ENCODE measurements at regions not wholly inside any gene's neighbourhood (a gene's known extent, or its start where the extent isn't known, plus 50 kb on each side); places are given as distances from the start of the nearest gene placed in this dataset.
A peak's percentile ranks its signal among the peaks of the same experiment; 100 is the strongest.
"Not testable (repeated sequence)": the region's sequence is repeated elsewhere in the genome, so short reads cannot be mapped to it uniquely, and the experiment has no call there.

DNA sequence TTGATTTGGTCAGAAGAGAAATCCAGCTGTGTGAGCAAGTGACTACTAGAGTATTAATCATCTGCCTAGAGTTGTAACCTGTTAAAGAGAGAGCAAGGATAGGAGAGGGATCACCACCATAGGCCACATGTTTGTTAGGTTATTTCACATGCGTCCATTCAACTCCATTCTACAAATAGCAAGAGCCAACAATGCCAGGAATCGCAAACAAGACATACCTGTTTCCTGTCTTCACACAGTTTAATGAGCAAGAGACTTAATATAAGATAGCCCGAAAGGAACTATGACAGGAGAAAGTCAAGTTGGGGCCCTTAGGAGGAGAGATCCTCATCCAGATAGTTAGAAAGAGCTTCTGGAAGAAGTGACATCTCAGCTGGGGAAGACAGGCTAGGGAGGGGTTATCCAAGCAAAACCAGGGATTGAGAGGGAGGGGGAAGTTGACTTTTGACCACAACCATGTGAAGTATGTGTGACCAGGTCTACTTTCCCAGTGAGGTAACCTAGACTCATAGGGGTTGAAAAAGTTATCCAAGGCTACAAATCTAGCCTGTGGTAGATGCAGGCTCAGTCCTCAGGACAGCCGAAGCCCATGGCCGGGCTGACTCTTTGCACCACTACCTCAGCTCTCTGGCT, 147.4 kb downstream of the ALDH8A1 start:
- Histone ChIP-seq H3K4me3 (no peak overlapping the region), H3K27me3 (no peaks in the 10 kb centered on the region), H3K9me3 (no peaks in the 10 kb centered on the region), H3K27ac (no peak overlapping the region), H3K4me1 (no peaks in the 10 kb centered on the region), H3K36me3 (no peaks in the 10 kb centered on the region)
- TF ChIP-seq, protein P1, sequence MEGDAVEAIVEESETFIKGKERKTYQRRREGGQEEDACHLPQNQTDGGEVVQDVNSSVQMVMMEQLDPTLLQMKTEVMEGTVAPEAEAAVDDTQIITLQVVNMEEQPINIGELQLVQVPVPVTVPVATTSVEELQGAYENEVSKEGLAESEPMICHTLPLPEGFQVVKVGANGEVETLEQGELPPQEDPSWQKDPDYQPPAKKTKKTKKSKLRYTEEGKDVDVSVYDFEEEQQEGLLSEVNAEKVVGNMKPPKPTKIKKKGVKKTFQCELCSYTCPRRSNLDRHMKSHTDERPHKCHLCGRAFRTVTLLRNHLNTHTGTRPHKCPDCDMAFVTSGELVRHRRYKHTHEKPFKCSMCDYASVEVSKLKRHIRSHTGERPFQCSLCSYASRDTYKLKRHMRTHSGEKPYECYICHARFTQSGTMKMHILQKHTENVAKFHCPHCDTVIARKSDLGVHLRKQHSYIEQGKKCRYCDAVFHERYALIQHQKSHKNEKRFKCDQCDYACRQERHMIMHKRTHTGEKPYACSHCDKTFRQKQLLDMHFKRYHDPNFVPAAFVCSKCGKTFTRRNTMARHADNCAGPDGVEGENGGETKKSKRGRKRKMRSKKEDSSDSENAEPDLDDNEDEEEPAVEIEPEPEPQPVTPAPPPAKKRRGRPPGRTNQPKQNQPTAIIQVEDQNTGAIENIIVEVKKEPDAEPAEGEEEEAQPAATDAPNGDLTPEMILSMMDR (IDR thresholded peaks at IDR 0.05), result no peak
- DNase-seq (ENCODE audit: low spot score), result no peak

DNA sequence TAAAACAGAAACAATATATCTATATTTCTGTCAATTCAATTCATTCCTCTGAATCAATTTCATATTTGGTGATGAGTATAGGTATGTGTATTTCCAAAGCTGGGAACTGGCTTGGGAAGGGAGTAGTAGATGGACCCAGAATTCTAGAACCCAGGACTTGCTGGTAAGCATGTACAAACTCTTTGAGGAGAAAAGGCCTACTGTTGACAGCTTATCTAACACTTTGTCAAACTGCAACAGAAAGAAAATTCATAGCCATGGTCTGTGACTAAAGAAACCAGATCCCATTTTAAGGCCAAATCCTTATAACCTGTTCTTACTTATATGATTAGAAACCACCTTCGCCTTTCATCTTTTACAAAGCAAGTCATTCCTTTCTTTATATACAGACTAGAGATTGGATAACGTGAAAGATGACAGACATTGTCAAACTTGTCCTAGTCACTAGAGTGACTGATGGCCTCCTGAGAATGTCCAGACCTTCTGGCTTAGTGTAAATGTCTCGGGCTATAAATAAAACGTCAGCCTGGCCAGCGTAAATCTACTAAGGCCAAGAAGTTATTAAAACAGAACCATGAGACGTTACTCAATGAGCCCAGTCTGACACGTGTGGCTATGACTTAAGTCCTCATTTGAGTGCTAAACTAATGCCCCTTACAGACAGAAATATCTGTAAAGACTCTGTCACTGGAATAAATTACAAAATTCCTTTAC, 152.3 kb downstream of the ALDH8A1 start:
- TF ChIP-seq, protein P1 (IDR thresholded peaks at IDR 0.05), result no peak
- H3K4me1 ChIP-seq, result no peaks in the 10 kb centered on the region
- H3K4me3 ChIP-seq, result no peak overlapping the region
- no peaks in the 10 kb centered on the region for H3K36me3 ChIP-seq
- H3K27ac ChIP-seq, result peak overlapping the region in 1 of 2 donors; percentile 32
- no peak for DNase-seq (ENCODE audit: low spot score)
- H3K9me3 ChIP-seq, result peaks cover 0 to 11% of the 10 kb centered on the region in 2 donors
- no peaks in the 10 kb centered on the region for H3K27me3 ChIP-seq

DNA sequence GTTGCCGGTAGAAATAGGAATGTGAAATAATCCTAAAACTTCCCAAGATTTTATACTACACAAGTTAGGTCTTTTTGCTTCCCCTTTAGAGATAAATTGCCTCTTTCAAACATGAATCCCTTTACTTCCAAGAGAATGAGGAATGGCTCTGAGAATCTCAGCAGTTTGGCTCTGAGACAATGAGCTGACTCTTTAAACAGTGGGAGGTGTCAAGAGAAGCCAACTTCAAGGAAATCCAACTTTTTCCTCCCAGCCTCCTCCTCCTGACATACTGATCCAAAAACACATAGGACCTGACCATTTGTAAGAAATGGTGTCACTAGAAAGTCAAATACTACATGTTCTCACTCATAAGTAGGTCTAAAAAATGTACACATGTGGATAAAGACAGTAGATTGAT, 154.2 kb downstream of the ALDH8A1 start:
- no peaks in the 10 kb centered on the region for H3K27me3 ChIP-seq
- no peak for DNase-seq (ENCODE audit: low spot score)
- H3K27ac ChIP-seq, result no peak overlapping the region
- TF ChIP-seq, protein P1 (IDR thresholded peaks at IDR 0.05), result no peak
- no peaks in the 10 kb centered on the region for H3K4me1 ChIP-seq
- peaks cover 0 to 30% of the 10 kb centered on the region in 2 donors for H3K9me3 ChIP-seq
- no peak overlapping the region for H3K4me3 ChIP-seq
- H3K36me3 ChIP-seq, result no peaks in the 10 kb centered on the region

DNA sequence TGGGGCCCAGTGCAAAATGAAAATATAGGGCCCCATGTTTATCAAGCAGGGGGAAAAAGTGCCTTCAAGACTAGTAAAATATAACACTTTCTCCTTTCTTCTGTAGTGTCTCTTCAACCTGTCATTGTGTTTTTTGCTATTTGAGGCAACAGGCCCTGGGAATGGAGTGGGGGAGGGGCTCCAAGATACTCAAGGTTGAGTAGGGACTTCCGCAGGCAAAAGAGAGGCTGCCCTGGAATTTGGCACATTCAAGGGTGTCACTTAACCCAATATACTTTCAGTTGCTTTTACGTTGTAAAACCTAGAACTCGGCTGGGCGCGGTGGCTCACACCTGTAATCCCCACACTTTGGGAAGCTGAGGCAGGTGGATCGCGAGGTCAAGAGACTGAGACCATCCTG, 154.9 kb downstream of the ALDH8A1 start:
- Histone ChIP-seq H3K27ac (no peak overlapping the region), H3K9me3 (peaks cover 0 to 33% of the 10 kb centered on the region in 2 donors), H3K27me3 (no peaks in the 10 kb centered on the region), H3K36me3 (no peaks in the 10 kb centered on the region), H3K4me1 (no peaks in the 10 kb centered on the region), H3K4me3 (no peak overlapping the region)
- TF ChIP-seq, protein P1 (IDR thresholded peaks at IDR 0.05), result no peak
- no peak for DNase-seq (ENCODE audit: low spot score)

DNA sequence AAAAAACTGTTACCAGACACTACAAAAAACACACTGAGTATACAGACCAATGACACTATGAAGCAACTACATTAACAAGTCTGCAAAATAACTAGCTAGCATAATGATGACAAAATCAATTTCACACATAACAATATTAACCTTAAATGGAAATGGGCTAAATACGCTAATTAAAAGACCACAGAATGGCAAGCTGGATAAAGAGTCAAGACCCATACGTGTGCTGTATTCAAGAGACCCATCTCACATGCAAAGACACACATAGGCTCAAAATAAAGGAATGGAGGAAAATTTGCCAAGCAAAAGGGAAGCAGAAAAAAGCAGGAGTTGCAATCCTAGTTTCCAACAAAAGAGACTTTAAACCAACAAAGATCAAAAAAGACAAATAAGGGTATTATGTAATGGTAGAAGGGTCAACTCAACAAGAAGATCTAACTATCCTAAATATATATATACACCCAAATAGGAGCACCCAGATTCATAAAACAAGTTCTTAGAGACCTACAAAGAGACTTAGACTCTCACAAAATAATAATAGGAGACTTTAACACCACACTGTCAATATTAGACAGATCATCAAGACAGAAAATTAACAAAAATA, 158.6 kb downstream of the ALDH8A1 start:
- not testable (repeated sequence) for DNase-seq (ENCODE audit: low spot score); H3K36me3 ChIP-seq; H3K4me3 ChIP-seq; H3K27ac ChIP-seq; H3K27me3 ChIP-seq; H3K4me1 ChIP-seq
- H3K9me3 ChIP-seq, result peaks cover 0 to 33% of the 10 kb centered on the region in 2 donors

DNA sequence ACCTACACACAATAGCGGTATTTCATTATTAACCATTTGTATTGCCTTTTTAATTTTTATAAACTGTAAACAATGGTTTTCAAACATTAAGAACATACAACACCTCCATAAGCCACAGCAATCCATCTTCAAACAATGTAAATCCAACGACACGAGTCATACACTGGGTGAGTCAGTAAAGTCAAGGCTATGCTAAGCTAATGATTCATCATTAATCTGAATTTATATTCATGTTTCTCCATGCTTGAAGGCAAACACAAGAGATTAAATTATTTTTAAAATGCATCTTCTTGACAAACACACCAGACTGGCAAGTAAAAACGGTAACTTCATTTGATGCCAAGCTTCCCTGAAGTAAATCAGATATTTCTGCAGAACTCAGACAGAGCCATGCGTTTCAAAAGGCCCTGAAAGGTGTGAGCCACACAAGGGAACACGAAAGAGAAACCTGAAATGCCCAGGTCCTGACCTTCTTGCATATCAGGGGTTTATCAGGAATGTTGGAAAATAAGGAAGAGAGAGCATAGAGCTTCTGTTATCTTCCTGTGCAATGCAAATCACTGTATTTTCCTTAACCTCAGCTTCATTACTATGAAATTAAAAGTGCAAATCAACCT, 162.5 kb downstream of the ALDH8A1 start:
- Histone ChIP-seq H3K4me1 (no peaks in the 10 kb centered on the region), H3K27me3 (no peaks in the 10 kb centered on the region), H3K27ac (no peak overlapping the region), H3K9me3 (peaks cover 0 to 20% of the 10 kb centered on the region in 2 donors), H3K36me3 (no peaks in the 10 kb centered on the region), H3K4me3 (no peak overlapping the region)
- DNase-seq (ENCODE audit: low spot score), result no peak
- TF ChIP-seq, protein P1 (IDR thresholded peaks at IDR 0.05), result no peak
